VCaP (cell line): ENCODE measurements at regions not wholly inside any gene's neighbourhood (a gene's known extent, or its start where the extent isn't known, plus 50 kb on each side); places are given as distances from the start of the nearest gene placed in this dataset.

ENCODE experiments used
- H3K27ac ChIP-seq: fragments of 450-650 bp; 2 replicates; pipeline ENCODE4 v1.5.1; 2017
- TF ChIP-seq, protein P1 (sequence below): fragments of 450-650 bp; conservative IDR thresholded peaks from 2 replicates; pipeline ENCODE4 v1.5.1; 2017; ENCODE audit warnings: mild to moderate bottlenecking, moderate library complexity

- TF ChIP-seq, protein P1, sequence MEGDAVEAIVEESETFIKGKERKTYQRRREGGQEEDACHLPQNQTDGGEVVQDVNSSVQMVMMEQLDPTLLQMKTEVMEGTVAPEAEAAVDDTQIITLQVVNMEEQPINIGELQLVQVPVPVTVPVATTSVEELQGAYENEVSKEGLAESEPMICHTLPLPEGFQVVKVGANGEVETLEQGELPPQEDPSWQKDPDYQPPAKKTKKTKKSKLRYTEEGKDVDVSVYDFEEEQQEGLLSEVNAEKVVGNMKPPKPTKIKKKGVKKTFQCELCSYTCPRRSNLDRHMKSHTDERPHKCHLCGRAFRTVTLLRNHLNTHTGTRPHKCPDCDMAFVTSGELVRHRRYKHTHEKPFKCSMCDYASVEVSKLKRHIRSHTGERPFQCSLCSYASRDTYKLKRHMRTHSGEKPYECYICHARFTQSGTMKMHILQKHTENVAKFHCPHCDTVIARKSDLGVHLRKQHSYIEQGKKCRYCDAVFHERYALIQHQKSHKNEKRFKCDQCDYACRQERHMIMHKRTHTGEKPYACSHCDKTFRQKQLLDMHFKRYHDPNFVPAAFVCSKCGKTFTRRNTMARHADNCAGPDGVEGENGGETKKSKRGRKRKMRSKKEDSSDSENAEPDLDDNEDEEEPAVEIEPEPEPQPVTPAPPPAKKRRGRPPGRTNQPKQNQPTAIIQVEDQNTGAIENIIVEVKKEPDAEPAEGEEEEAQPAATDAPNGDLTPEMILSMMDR: no peak
- no peak overlapping the region for H3K27ac ChIP-seq
Measured at GRCh38 chr15:95286352-95286880, 1044.1 kb upstream of the NR2F2 start.

- TF ChIP-seq, protein P1: no peak
- H3K27ac ChIP-seq: no peak overlapping the region
Measured at GRCh38 chr15:95287720-95288103, 1042.8 kb upstream of the NR2F2 start.

DNA sequence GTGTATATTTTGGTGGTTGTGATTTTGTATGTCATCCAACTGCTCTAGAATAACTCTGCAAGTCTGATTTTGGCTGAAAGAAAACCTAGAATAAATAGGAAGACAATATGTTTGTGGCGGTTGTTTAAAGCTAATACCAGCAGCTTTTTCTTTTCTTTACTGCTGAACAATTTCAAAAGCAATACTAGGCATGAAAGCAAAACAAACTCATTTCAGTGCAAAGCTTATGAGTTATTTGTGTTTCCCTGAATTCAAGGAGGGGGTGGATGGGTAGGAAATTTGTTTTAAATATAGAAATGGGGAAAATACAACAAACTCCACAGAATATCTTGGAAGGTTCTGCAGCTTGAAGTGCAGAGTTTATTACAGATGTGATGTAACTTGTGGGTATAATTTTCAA, 1041.9 kb upstream of the NR2F2 start:
- no peak overlapping the region for H3K27ac ChIP-seq
- TF ChIP-seq, protein P1: no peak

DNA sequence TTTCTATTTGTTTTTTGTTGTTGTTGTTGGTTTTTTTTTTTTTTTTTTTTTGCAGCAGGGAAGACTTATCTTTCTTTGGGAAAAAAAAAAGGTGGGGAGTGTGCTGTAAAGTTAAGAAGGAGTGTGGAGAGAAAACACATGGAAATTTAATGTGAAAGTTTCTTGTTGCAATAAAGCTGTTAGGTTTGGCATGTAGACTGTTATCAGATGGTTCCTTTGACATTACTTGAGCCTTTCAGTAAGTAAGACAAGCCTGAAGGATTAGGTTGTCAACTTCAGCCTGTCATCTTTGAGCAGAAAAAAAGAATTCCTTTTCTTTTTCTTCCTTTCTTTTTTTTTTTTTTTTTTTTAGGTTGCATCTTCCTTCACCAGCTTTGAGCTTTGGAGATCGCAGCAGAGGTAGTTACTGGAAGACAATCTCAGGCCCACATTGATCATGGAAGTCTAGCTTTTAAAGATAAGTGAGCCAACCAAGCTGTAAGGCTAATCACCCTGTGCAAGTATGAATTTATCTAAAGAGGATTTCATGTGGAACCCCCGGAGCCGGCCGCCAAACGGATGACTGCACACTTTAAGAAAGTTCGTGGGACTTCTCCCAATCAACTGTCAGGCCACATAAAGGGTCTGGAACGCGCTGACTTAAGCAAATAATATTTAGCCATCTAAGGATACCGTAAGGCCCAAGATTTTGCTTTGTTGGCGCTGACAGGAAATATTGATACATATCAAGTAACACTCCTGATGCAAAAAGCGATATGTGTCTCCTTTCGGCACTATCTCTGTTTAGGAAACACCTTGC, 1040.1 kb upstream of the NR2F2 start:
- TF ChIP-seq, protein P1: no peak
- H3K27ac ChIP-seq: no peak overlapping the region

GRCh38 chr15:95291898-95292472, 1038.5 kb upstream of the NR2F2 start:
- H3K27ac ChIP-seq: no peak overlapping the region
- TF ChIP-seq, protein P1: peak; percentile 78

DNA sequence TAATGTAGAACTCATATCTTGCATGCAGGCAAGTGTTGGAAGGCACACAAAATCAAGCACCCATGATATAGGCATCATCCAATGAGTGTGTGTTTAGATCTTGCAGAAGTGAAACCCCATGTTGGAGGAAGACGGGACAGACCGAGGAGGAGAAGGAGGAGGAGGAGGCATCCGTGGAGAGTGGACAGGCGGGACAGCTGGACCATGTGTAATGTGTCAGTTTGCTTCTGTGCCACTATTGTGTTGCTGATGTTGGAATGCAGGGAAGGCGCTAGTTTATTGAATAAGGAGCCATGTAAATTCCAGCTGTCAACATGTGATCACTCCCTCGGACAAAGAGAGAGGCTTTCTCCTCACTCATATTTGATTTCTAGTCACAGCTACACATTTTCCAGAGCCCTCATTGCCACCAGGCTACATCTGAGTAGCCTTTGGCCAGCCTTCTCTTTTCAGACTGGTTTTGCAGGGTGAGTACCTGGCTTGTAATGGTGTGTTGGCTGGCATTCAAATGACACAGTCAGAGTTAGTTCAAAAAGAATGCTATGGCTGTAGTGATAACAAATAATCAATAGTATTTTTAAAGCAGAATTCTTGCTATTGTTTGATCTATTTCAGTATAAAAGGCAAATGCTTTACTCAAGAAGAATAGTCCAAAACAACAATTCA, 1037.6 kb upstream of the NR2F2 start:
- no peak overlapping the region for H3K27ac ChIP-seq
- TF ChIP-seq, protein P1: no peak

- TF ChIP-seq, protein P1: no peak
Measured at GRCh38 chr15:95293456-95294031, 1037.0 kb upstream of the NR2F2 start.

More at GRCh38 chr15:95293456-95294031, 1037.0 kb upstream of the NR2F2 start:
- H3K27ac ChIP-seq: no peak overlapping the region
